HCT116 (cell line): ENCODE measurements at regions not wholly inside any gene's neighbourhood (a gene's known extent, or its start where the extent isn't known, plus 50 kb on each side); places are given as distances from the start of the nearest gene placed in this dataset.

Experiments
- ELF1 ChIP-seq: IDR thresholded peaks from 2 replicates; pipeline ENCODE4 v1.6.1; 2012; ENCODE audit warnings: low read depth, borderline replicate concordance
- EZH2 ChIP-seq: fragments of 200-600 bp; sonication (generic); IDR thresholded peaks from 2 replicates; pipeline ENCODE4 v1.6.1; 2017; ENCODE audit warnings: antibody characterized with exemption, mixed run types
- POLR2A ChIP-seq: IDR thresholded peaks from 2 replicates; pipeline ENCODE4 v1.7.0; 2011; ENCODE audit warnings: borderline replicate concordance; ENCODE audit not compliant: insufficient read depth, insufficient read length; ENCODE audit errors: extremely low read depth
- TF ChIP-seq, protein P1 (sequence below), 3 experiments: fragments of 200-600 bp in 1 of 3; sonication (generic) in 1 of 3; IDR thresholded peaks in 2 of 3; conservative IDR thresholded peaks in 1 of 3; 2 replicates each; pipeline ENCODE4 v1.5.1; 2012 to 2017; ENCODE audit warnings: low read depth in 2 of 3, low read length in 2 of 3, antibody characterized with exemption in 1 of 3, borderline replicate concordance in 1 of 3, control low read depth in 1 of 3, mild to moderate bottlenecking in 1 of 3, mixed read lengths in 1 of 3, mixed run types in 1 of 3, moderate library complexity in 1 of 3; ENCODE audit not compliant: insufficient read depth in 1 of 3

GRCh38 chr16:55059146-55059545 lies 128.5 kb downstream of the IRX5 start:
- TF ChIP-seq, protein P1, sequence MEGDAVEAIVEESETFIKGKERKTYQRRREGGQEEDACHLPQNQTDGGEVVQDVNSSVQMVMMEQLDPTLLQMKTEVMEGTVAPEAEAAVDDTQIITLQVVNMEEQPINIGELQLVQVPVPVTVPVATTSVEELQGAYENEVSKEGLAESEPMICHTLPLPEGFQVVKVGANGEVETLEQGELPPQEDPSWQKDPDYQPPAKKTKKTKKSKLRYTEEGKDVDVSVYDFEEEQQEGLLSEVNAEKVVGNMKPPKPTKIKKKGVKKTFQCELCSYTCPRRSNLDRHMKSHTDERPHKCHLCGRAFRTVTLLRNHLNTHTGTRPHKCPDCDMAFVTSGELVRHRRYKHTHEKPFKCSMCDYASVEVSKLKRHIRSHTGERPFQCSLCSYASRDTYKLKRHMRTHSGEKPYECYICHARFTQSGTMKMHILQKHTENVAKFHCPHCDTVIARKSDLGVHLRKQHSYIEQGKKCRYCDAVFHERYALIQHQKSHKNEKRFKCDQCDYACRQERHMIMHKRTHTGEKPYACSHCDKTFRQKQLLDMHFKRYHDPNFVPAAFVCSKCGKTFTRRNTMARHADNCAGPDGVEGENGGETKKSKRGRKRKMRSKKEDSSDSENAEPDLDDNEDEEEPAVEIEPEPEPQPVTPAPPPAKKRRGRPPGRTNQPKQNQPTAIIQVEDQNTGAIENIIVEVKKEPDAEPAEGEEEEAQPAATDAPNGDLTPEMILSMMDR (IDR thresholded peaks at IDR 0.05 in 2 of 3, conservative IDR thresholded peaks at IDR 0.05 in 1 of 3; ENCODE audit: borderline replicate concordance in 1 of 3, insufficient read depth in 1 of 3, low read depth in 2 of 3, low read length in 2 of 3) = no peak
- no peak for TF ChIP-seq ELF1
- no peak for TF ChIP-seq EZH2
- no peak for TF ChIP-seq POLR2A
